ENCODE measurements at regions not wholly inside any gene's neighbourhood (a gene's known extent, or its start where the extent isn't known, plus 50 kb on each side); places are given as distances from the start of the nearest gene placed in this dataset.
"Not testable (repeated sequence)": the region's sequence is repeated elsewhere in the genome, so short reads cannot be mapped to it uniquely, and the experiment has no call there.

GRCh38 chr1:189701606-189702005, 776.1 kb downstream of the BRINP3 start:
- POLR2A ChIA-PET: no interaction called here
- TF ChIP-seq CTCF (IDR thresholded peaks at IDR 0.05; ENCODE audit: insufficient read depth, low read length, missing control alignments): no peak

GRCh38 chr1:189706594-189706993, 771.1 kb downstream of the BRINP3 start:
- CTCF ChIA-PET: no interaction called here
- DNase-seq (ENCODE audit: low read depth, low spot score): no peak
- POLR2A ChIA-PET: no interaction called here
- H3K4me3 ChIP-seq (ENCODE audit: low read depth, low read length): no peak overlapping the region
- no peak for TF ChIP-seq CTCF (IDR thresholded peaks at IDR 0.05; ENCODE audit: insufficient read depth, low read length, missing control alignments)

More at GRCh38 chr1:189701606-189702005, 776.1 kb downstream of the BRINP3 start:
- no peak for DNase-seq (ENCODE audit: low read depth, low spot score)
- H3K4me3 ChIP-seq (ENCODE audit: low read depth, low read length): no peak overlapping the region
- CTCF ChIA-PET: no interaction called here

GRCh38 chr1:189708674-189709073, 769.0 kb downstream of the BRINP3 start:
- ChIA-PET CTCF (interaction anchor here (1.0 kb wide), 1 partner anchor 14 kb away, joined by 3 read pairs; no protein-coding TSS in a partner anchor), POLR2A (no interaction called here)
- TF ChIP-seq CTCF (IDR thresholded peaks at IDR 0.05; ENCODE audit: insufficient read depth, low read length, missing control alignments): no peak
- no peak for DNase-seq (ENCODE audit: low read depth, low spot score)
- H3K4me3 ChIP-seq (ENCODE audit: low read depth, low read length): no peak overlapping the region

DNA sequence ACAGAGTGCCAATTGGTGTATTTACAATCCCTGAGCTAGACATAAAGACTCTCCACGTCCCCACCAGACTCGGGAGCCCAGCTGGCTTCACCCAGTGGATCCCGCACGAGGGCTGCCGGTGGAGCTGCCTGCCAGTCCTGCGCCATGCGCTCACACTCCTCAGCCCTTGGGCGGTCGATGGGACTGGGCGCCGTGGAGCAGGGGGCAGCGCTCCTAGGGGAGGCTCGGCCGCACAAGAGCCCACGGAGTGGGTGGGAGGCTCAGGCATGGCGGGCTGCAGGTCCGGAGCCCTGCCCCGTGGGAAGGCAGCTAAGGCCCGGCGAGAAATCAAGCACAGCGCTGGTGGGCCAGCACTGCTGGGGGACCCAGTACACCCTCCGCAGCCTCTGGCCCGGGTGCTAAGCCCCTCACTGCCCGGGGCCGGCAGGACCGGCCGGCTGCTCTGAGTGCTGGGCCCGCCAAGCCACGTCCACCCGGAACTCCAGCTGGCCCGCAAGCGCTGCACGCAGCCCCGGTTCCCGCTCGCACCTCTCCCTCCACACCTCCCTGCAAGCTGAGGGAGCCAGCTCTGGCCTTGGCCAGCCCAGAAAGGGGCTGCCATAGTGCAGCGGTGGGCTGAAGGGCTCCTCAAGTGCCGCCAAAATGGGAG, 759.4 kb downstream of the BRINP3 start:
- POLR2A ChIA-PET; H3K4me3 ChIP-seq (ENCODE audit: low read depth, low read length); DNase-seq (ENCODE audit: low read depth, low spot score); CTCF ChIA-PET: not testable (repeated sequence)

GRCh38 chr1:189726806-189727205, 750.9 kb downstream of the BRINP3 start:
- ChIA-PET POLR2A (no interaction called here), CTCF (no interaction called here)
- DNase-seq (ENCODE audit: low read depth, low spot score): no peak

DNA sequence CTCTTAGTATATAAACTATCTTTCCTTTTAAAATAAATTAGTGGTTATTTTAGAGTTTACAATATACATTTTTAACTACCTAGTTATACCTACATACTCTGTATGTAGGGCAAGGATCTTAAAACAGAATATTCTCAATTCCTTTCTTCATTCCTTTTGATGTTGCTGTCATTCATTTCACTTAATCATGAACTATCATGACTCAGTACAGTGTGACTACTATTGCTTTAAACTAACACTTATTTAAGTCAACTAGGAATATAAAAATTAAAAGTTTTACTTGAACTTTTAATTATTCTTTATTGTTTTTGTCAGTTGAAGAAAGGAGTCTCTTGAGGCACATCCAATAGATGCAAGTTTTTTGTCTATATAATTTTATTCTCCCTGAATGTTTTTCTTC, 726.4 kb downstream of the BRINP3 start:
- H3K4me3 ChIP-seq (ENCODE audit: low read depth, low read length): no peak overlapping the region
- ChIA-PET POLR2A (no interaction called here), CTCF (no interaction called here)
- no peak for DNase-seq (ENCODE audit: low read depth, low spot score)
- no peak for TF ChIP-seq CTCF (IDR thresholded peaks at IDR 0.05; ENCODE audit: insufficient read depth, low read length, missing control alignments)

More at GRCh38 chr1:189726806-189727205, 750.9 kb downstream of the BRINP3 start:
- H3K4me3 ChIP-seq (ENCODE audit: low read depth, low read length): no peak overlapping the region
- TF ChIP-seq CTCF (IDR thresholded peaks at IDR 0.05; ENCODE audit: insufficient read depth, low read length, missing control alignments): no peak

- POLR2A ChIA-PET: no interaction called here
- no peak for DNase-seq (ENCODE audit: low read depth, low spot score)
- TF ChIP-seq CTCF (IDR thresholded peaks at IDR 0.05; ENCODE audit: insufficient read depth, low read length, missing control alignments): no peak
- H3K4me3 ChIP-seq (ENCODE audit: low read depth, low read length): no peak overlapping the region
- CTCF ChIA-PET: no interaction called here
These were observed 725.1 kb downstream of the BRINP3 start for GRCh38 chr1:189752461-189752995.

- POLR2A ChIA-PET; H3K4me3 ChIP-seq (ENCODE audit: low read depth, low read length); DNase-seq (ENCODE audit: low read depth, low spot score); CTCF ChIA-PET: not testable (repeated sequence)
These were observed 722.6 kb downstream of the BRINP3 start for GRCh38 chr1:189755100-189755499.
